ES-I3 (cell line): ENCODE measurements at regions not wholly inside any gene's neighbourhood (a gene's known extent, or its start where the extent isn't known, plus 50 kb on each side); places are given as distances from the start of the nearest gene placed in this dataset.

Source experiments
- H3K36me3 ChIP-seq: 2 replicates; pipeline ENCODE4 v1.6.1; 2013; ENCODE audit warnings: mild to moderate bottlenecking, low read length, control low read depth, moderate library complexity; ENCODE audit not compliant: insufficient read depth
- H3K4me1 ChIP-seq: 2 replicates; pipeline ENCODE4 v1.6.1; 2013; ENCODE audit warnings: mild to moderate bottlenecking, control low read depth, low read length; ENCODE audit not compliant: insufficient read depth
- H3K9ac ChIP-seq: 2 replicates; pipeline ENCODE4 v1.6.1; 2013; ENCODE audit warnings: low read depth, mild to moderate bottlenecking, low read length, moderate library complexity
- H3K9me3 ChIP-seq: 2 replicates; pipeline ENCODE4 v1.6.1; 2013; ENCODE audit warnings: mild to moderate bottlenecking, low read length, moderate library complexity; ENCODE audit not compliant: control insufficient read depth, insufficient read depth

DNA sequence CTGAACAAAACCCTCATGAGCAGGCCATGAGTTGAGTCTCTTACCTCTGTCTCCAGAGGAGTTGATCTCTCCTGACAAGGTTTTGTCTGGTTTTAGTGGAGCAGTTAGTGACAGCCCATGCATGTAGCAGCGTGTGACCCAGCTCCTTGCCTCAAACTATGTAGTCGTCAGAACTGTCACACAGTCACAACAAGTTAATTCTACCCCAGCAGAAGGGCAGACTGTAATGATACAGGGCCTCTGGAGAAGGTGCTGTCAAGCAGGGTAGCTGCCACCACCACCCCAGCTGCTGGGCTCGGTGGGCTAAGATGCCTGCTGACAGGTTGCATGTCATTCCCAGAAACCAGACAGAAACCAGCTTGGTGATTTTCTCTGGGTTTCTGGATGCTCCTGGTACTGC is 194.5 kb downstream of the PSAT1 start:
- H3K36me3 ChIP-seq, result no peaks in the 10 kb centered on the region
- peaks cover 6% of the 10 kb centered on the region; the same call in 1 of the 2 replicates for H3K9me3 ChIP-seq
- H3K4me1 ChIP-seq, result no peaks in the 10 kb centered on the region
- H3K9ac ChIP-seq, result no peak overlapping the region

DNA sequence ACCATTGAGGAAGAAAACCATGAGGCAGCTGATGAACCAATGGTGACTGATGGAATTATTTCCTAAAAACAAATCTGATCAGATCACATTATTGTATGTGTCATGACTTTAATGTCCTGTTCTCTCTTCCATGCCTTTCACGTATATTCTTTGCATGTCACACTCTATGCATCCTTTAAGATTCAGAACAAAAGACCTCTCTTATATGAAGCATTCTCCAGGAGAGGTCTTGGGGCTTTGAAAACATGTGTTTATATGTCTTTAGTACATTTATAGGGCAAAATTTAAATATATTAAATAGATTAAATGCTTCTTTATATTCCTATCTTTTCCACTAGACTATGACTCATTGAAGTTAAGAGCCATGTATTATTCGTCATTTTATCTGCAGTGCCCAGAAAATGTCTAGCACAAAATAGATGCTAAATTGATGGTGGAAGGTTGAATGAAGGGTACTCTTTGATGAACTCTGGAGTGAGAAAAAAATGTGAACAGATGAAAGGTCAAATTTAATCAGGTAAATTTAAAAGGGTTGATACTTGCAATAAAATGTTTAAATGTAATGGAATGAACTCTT is 196.3 kb downstream of the PSAT1 start:
- H3K36me3 ChIP-seq, result no peaks in the 10 kb centered on the region
- peaks cover 6% of the 10 kb centered on the region; the same call in 1 of the 2 replicates for H3K9me3 ChIP-seq
- no peak overlapping the region for H3K9ac ChIP-seq
- H3K4me1 ChIP-seq, result no peaks in the 10 kb centered on the region

DNA sequence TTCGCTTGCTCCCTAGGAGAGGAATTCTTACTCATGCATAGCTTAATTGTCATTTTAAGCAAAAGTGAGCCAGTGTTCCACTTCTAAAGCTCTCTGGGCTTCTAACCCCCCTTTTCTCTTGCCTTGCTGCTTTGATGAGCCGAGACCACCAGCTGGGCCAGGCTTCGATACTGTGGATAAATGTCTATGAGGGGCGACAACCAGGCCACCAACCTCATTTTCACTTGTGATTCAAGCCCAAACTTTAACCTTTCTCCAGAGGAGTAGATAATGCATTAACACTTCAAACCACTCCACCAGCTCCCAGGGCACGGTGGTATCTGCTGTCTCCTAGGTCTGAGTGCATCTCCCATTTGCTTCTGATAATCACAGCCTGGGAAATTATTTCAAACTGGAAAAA is 205.6 kb downstream of the PSAT1 start:
- Histone ChIP-seq H3K9me3 (no peaks in the 10 kb centered on the region), H3K4me1 (no peaks in the 10 kb centered on the region), H3K9ac (no peak overlapping the region), H3K36me3 (no peaks in the 10 kb centered on the region; the same call in 1 of the 2 replicates)

DNA sequence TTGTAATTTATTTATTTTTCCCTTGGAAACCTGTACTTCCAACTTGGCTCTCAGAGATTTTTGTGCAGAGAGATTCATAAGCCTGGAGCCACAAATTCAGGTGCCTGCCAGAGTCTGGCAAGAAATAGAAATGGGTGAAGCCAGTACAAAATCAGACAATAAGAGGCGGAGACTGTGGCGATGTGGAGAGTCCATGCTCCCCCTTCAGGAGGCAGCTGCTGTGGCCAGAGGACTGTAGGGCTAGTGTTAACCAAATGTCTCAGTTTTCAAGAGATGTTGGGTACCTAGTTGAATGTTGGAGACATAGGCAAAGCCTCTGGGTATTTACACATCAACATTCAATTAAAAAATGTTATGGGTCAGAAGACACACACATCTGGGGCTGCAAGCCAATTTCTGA is 208.6 kb downstream of the PSAT1 start:
- Histone ChIP-seq H3K36me3 (no peaks in the 10 kb centered on the region; the same call in 1 of the 2 replicates), H3K4me1 (no peaks in the 10 kb centered on the region), H3K9me3 (no peaks in the 10 kb centered on the region), H3K9ac (no peak overlapping the region)

DNA sequence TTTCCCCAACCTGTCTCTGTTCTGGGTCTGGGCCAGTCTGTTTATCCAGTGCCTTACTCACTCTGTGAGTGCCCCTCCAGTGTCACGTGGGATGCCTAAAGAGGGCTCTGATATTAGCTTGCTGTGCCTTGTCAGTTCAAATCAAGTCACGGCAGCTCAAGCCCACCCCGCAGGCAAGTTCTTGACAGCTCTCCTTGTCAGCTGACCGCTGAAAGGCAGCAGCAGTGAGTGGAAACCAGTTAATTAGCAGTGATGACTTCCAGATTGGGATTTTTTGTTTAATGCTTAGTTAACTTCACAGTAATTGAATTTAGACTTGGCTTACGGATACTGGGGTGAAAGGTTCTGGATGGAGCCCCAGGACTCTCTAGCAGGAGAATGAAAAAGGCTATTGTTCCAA is 210.1 kb downstream of the PSAT1 start:
- Histone ChIP-seq H3K36me3 (no peaks in the 10 kb centered on the region), H3K4me1 (no peaks in the 10 kb centered on the region), H3K9me3 (no peaks in the 10 kb centered on the region), H3K9ac (no peak overlapping the region)

DNA sequence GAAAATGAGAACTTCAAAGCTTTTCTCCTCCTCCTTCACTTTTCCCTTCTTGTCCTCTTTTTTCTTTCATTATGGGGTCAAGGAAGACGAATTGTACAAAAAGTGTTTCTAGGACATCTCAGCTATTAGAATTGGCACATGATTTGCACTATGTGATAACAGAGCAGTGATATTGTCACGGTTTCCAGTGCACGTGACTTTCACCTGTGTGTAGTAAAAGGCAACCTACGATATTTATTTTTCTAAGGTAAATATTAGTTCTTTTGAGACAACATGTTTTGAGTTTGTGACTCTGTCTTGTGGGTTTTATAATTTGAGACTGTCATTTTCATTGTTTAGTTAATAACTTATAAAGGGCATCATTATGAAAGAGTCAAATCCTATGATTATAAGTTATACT is 213.1 kb downstream of the PSAT1 start:
- no peaks in the 10 kb centered on the region for H3K9me3 ChIP-seq
- no peaks in the 10 kb centered on the region for H3K4me1 ChIP-seq
- no peaks in the 10 kb centered on the region for H3K36me3 ChIP-seq
- no peak overlapping the region for H3K9ac ChIP-seq

DNA sequence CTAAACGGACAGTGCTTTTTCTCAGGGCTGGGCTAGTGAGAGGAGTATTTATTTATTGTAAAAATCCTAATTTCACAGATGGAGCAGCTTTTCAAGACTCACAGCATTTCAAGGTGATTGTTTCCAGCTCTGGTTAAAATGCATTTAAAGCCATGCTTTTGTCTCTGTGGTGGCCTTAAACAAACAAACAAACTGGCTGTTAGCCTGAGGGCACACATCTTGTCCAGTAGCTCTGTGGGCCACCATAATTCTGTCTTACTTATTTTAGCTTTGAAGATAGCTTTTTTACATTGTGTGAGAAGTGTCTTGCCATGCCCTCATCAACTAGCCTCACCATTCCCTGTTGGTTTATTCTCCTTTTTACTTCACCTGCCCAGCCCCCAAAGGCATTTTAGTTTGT is 218.2 kb downstream of the PSAT1 start:
- H3K36me3 ChIP-seq, result no peaks in the 10 kb centered on the region
- peaks cover 4% of the 10 kb centered on the region; the same call in 1 of the 2 replicates for H3K9me3 ChIP-seq
- no peaks in the 10 kb centered on the region for H3K4me1 ChIP-seq
- no peak overlapping the region for H3K9ac ChIP-seq

DNA sequence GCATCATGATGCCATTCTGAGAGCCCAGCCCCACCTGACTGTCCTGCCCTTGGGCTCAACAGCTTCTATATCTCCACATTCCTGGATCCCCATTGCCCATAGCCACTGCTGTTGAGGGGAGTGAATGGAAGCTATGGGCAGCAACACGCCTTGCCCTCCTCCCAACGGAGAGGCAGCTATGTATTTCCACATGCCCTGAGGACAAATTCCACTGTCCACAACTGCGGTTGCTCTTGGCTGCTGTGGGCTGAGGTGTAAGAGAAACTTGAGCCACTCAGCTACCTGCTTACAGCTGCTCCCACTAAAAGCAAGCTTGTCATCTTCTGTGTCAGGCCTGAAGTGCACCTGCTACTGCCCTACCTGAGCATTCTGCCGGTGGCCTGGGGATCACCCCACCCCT is 222.9 kb downstream of the PSAT1 start:
- H3K36me3 ChIP-seq, result no peaks in the 10 kb centered on the region
- H3K9ac ChIP-seq, result no peak overlapping the region
- no peaks in the 10 kb centered on the region for H3K4me1 ChIP-seq
- H3K9me3 ChIP-seq, result peaks cover 9% of the 10 kb centered on the region

DNA sequence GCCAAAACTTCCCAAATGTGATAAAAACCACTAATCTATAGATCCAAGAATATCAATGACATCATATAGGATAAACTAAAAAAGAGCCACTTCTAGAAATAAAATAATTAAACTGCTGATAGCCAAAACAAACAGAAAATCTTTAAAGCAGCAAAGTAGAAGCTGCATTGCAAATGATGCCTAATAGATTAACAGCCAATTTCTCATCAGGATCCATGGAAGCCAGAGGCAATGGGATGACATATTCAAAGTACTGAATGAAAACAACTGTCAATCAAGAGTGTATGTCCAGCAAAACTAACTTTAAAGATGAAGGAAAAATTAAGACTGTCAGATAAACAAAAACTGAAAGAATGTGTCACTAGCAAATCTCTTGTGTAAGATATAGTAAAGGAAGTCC is 224.8 kb downstream of the PSAT1 start:
- H3K9ac ChIP-seq, result no peak overlapping the region
- no peaks in the 10 kb centered on the region for H3K4me1 ChIP-seq
- no peaks in the 10 kb centered on the region for H3K36me3 ChIP-seq
- H3K9me3 ChIP-seq, result peaks cover 9% of the 10 kb centered on the region

DNA sequence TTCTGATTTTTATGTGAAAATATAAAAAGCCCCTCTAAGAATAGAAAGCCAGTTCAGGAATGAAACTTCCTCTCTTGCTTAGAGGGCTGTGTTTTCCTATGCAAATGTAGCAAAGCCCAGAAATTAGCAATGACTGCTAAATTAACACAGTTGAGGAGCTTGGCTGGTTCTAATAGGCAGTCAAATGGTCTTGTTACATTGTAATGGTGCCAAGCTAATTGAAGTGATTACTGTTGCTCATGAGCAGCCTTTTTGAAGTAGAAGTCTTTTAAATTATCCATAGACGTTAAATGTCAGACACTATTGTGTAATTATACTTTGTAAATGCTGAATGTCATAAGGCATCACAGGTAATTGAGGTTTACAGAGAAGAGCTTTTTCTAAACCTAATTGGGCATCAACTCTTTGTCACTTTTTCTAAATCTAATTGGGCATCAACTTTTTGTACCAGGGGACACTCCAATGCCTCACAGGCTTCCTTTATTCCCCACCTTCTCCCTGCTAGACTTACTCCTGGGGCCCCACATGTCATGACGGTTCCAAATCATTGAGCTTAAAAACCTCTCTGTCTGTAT is 229.1 kb downstream of the PSAT1 start:
- Histone ChIP-seq H3K36me3 (no peaks in the 10 kb centered on the region), H3K4me1 (peaks cover 4% of the 10 kb centered on the region; the same call in 1 of the 2 replicates), H3K9me3 (peaks cover 3% of the 10 kb centered on the region; the same call in 1 of the 2 replicates), H3K9ac (no peak overlapping the region)

DNA sequence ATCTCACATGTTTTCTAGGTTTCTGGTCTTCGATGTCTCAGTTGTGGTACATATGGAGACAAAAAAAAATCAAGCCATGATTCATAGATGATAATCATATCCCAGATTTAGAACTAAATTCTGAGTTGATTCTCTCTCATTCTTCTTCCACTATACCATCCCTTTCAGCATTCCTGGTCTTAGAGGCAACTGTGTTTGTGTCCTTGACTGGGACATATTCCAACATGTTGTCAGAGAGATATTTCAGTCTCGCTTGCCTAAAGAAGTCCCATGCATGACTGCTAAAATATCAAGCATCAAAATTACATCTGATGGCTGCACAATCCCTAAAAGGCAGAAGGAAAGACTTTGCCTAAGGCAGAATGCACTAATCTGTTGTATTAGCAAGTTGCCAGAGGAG is 236.6 kb downstream of the PSAT1 start:
- Histone ChIP-seq H3K9ac (no peak overlapping the region), H3K4me1 (peaks cover 4% of the 10 kb centered on the region; the same call in 1 of the 2 replicates), H3K36me3 (no peaks in the 10 kb centered on the region), H3K9me3 (no peaks in the 10 kb centered on the region; the same call in 1 of the 2 replicates)

DNA sequence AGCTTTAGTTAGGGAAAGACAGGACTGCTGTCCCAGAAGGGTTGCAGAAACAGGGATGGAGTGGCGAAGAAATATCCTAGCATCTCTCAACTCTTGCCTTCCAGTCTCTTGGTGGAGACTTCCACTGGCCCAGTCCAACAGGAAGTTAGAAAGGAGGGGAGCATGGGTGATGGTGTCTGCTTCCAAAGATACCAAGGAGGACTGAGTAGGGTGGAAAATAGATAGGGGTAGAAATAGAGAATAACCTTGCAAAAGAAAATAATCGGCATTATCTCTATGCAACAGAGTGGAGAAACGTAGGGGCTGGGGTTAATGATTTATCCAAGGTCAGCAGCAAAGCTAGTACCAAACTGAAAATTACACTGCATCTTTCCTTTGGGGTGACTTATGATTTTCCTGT is 242.3 kb downstream of the PSAT1 start:
- no peak overlapping the region for H3K9ac ChIP-seq
- H3K4me1 ChIP-seq, result peaks cover 23% of the 10 kb centered on the region
- H3K36me3 ChIP-seq, result no peaks in the 10 kb centered on the region
- no peaks in the 10 kb centered on the region; the same call in 1 of the 2 replicates for H3K9me3 ChIP-seq

DNA sequence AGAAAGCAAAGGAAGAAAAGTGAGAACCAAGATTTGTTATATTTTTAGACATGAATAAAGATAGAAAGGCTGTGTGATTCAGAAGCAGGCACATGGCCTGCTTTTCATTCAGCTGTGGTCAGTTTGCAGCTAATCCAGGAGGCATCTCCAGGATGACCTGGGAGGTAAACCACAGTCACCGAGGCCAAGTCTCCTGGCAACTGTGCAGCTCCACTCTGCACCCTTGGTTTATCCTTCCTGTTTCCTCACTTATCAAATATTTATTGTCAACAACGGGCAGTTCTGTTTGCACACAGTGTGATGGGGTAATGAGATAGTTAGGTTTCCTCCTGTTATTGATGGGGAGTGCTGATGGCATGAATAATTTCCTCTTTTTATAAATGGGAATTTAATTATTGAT is 243.0 kb downstream of the PSAT1 start:
- no peak overlapping the region for H3K9ac ChIP-seq
- H3K4me1 ChIP-seq, result peaks cover 24% of the 10 kb centered on the region
- no peaks in the 10 kb centered on the region for H3K9me3 ChIP-seq
- no peaks in the 10 kb centered on the region for H3K36me3 ChIP-seq

DNA sequence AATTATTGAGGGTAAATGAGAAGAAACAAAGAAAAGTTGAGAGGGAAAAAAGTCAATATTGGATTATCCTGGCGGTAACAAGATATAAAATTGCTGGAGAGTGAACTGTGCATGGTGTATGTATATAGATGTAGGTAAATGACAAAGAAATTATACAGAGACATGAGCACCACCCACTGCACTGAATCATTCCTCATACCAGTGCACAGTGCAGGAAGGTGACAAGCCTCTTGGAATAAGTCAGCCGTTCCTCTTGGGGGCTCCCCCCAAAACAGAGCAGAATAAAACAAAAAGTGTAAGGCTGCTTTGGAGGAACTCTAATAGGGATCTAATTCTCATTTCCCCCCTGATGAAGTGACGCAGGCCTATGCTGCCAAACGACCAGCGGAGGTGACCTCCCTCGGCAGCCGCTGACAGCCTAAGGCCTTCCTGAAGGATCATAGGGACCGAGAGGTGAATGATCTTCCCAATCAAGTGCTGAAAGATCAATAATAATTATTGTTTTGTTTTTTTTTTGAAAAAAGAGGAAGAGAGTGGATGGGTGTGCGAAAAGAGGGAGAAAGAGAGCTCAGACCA is 245.0 kb downstream of the PSAT1 start:
- no peaks in the 10 kb centered on the region; the same call in 1 of the 2 replicates for H3K9me3 ChIP-seq
- H3K36me3 ChIP-seq, result no peaks in the 10 kb centered on the region
- peaks cover 24% of the 10 kb centered on the region for H3K4me1 ChIP-seq
- H3K9ac ChIP-seq, result no peak overlapping the region

DNA sequence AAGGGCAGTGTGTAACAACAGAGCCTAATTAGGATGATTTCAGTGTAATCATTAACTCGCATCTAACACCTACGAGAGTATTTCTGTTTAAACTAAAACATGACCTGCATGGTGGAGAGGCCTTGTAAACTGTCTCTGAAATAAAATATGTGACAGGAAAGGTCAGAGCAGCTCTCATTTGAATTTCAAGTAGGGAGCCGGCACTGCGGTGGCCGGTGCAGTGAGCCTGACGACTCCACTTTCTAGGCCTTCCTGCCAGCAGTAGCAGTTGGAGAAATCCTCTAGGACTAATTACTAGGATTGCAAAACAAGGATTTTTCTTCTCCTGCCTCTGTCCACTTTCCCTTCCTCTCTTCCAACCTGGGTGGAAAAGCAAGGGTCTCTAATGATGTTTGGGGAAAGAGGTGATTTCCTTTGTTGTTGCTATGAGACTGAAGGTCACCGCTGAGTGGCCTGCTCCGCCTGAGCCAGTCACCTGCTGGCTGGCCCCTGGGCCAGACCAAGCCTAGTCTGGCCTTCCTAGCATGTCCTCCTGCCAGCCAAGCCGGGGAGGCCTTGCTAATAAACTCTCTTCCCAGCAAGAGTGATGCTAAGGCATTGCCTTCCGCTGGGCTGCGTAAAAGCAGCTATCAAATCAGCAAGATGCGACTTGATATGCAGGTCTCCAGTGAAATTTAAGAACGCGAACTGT is 245.7 kb downstream of the PSAT1 start:
- Histone ChIP-seq H3K9me3 (no peaks in the 10 kb centered on the region; the same call in 1 of the 2 replicates), H3K9ac (no peak overlapping the region), H3K4me1 (peaks cover 24% of the 10 kb centered on the region), H3K36me3 (no peaks in the 10 kb centered on the region)
